Non-pigmented ciliary epithelial cell (primary cell): ENCODE measurements at regions not wholly inside any gene's neighbourhood (a gene's known extent, or its start where the extent isn't known, plus 50 kb on each side); places are given as distances from the start of the nearest gene placed in this dataset.
"Not testable (repeated sequence)": the region's sequence is repeated elsewhere in the genome, so short reads cannot be mapped to it uniquely, and the experiment has no call there.

Experiments used
- DNase-seq: peaks from one replicate; pipeline ENCODE4 v3.0.0-alpha.2; 2010; ENCODE audit warnings: low read depth

- no peak for DNase-seq
Measured at GRCh38 chr14:43165651-43166050, 1341.4 kb downstream of the FSCB start.

GRCh38 chr14:43161477-43161876 is 1345.6 kb downstream of the FSCB start:
- no peak for DNase-seq

- DNase-seq, result no peak
Measured at GRCh38 chr14:43157661-43158060, 1349.4 kb downstream of the FSCB start.

- DNase-seq, result no peak
Measured at GRCh38 chr14:43155924-43156323, 1351.2 kb downstream of the FSCB start.

- no peak for DNase-seq
Measured at GRCh38 chr14:43155258-43155657, 1351.8 kb downstream of the FSCB start.

- no peak for DNase-seq
Measured at GRCh38 chr14:43147485-43147884, 1359.6 kb downstream of the FSCB start.

GRCh38 chr14:43145361-43145760 is 1361.7 kb downstream of the FSCB start:
- DNase-seq, result no peak

GRCh38 chr14:43143106-43143505 is 1364.0 kb downstream of the FSCB start:
- no peak for DNase-seq

- DNase-seq, result no peak
Measured at GRCh38 chr14:43141636-43142191, 1365.4 kb downstream of the FSCB start.

- no peak for DNase-seq
Measured at GRCh38 chr14:43140453-43140852, 1366.6 kb downstream of the FSCB start.

GRCh38 chr14:43135877-43136411 is 1371.1 kb downstream of the FSCB start:
- no peak for DNase-seq

GRCh38 chr14:43132441-43132840 is 1374.6 kb downstream of the FSCB start:
- DNase-seq, result no peak

GRCh38 chr14:43128429-43128828 is 1378.7 kb downstream of the FSCB start:
- not testable (repeated sequence) for DNase-seq

- not testable (repeated sequence) for DNase-seq
Measured at GRCh38 chr14:43127874-43128273, 1379.2 kb downstream of the FSCB start.

- no peak for DNase-seq
Measured at GRCh38 chr14:43123544-43123943, 1383.5 kb downstream of the FSCB start.

GRCh38 chr14:43119672-43120071 is 1387.4 kb downstream of the FSCB start:
- no peak for DNase-seq

- no peak for DNase-seq
Measured at GRCh38 chr14:43116341-43116740, 1390.7 kb downstream of the FSCB start.

- no peak for DNase-seq
Measured at GRCh38 chr14:43105305-43105704, 1401.8 kb downstream of the FSCB start.

GRCh38 chr14:43090380-43090779 is 1416.7 kb downstream of the FSCB start:
- DNase-seq, result no peak

- DNase-seq, result no peak
Measured at GRCh38 chr14:43087666-43088065, 1419.4 kb downstream of the FSCB start.

GRCh38 chr14:43085819-43086218 is 1421.3 kb downstream of the FSCB start:
- no peak for DNase-seq

GRCh38 chr14:43067372-43067771 is 1439.7 kb downstream of the FSCB start:
- not testable (repeated sequence) for DNase-seq

- no peak for DNase-seq
Measured at GRCh38 chr14:43056106-43056505, 1449.4 kb downstream of the LRFN5 start.

- DNase-seq, result no peak
Measured at GRCh38 chr14:43052897-43053296, 1446.2 kb downstream of the LRFN5 start.
